GM12874 (cell line): ENCODE measurements at regions not wholly inside any gene's neighbourhood (a gene's known extent, or its start where the extent isn't known, plus 50 kb on each side); places are given as distances from the start of the nearest gene placed in this dataset.

Experiments
- TF ChIP-seq, protein P1 (sequence below): IDR thresholded peaks from 2 replicates; pipeline ENCODE4 v1.5.1; 2011; ENCODE audit warnings: low read depth, mild to moderate bottlenecking, control low read depth, low read length, moderate library complexity; ENCODE audit not compliant: insufficient read depth

DNA sequence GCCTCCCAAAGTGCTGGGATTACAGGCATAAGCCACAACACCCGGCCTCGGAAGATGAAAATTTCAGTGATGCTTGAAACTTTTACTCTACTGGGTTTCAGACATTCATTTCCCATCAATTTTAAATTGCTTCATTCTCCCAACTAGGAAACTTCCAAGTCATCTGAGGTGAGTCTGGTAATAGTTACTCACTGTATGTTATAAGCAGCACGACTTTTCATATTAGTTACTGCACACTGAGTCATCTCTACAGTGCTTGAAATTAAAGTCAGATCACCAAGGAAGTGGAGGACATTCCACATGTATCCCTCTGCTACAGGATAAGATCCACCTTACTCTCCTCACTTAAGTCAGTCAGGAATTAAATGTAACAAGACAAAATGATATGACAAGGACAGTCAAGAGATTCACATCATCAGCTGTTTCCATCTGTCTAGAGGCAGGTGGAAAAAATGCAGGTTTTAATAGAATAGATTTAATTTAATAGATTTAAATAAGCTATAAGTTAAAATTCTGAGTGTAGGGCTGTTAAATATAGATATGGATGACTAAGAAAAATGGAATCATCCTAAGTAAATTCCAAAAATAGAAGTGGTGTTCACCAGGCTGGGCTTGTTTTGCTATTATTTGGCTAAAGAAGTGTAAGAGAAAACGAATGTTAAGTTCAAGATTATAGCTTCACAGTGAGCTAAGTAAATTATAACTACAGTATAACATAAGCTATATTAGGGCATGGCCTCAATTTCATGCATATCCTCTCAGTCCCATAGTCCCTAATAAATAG is 104.4 kb downstream of the TMCO5A start:
- TF ChIP-seq, protein P1, sequence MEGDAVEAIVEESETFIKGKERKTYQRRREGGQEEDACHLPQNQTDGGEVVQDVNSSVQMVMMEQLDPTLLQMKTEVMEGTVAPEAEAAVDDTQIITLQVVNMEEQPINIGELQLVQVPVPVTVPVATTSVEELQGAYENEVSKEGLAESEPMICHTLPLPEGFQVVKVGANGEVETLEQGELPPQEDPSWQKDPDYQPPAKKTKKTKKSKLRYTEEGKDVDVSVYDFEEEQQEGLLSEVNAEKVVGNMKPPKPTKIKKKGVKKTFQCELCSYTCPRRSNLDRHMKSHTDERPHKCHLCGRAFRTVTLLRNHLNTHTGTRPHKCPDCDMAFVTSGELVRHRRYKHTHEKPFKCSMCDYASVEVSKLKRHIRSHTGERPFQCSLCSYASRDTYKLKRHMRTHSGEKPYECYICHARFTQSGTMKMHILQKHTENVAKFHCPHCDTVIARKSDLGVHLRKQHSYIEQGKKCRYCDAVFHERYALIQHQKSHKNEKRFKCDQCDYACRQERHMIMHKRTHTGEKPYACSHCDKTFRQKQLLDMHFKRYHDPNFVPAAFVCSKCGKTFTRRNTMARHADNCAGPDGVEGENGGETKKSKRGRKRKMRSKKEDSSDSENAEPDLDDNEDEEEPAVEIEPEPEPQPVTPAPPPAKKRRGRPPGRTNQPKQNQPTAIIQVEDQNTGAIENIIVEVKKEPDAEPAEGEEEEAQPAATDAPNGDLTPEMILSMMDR: no peak

DNA sequence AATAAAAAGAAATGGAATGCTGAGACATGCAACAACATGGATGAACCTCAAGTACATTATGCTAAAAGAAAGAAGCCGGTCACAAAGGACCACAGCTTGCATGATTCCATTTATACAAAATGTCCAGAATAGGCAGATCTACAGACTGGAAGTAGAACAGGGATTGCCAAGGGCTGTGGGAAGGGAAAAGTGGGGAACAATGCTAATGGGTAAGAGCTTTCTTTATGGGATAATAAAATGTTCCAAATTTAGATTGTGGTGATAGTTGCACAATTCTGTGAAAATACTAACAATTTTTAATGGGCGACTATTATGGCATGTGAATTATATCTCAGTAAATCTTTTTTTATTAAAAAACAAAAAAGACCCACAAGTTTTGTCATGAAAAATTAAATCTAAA is 106.2 kb downstream of the TMCO5A start:
- TF ChIP-seq, protein P1: no peak

DNA sequence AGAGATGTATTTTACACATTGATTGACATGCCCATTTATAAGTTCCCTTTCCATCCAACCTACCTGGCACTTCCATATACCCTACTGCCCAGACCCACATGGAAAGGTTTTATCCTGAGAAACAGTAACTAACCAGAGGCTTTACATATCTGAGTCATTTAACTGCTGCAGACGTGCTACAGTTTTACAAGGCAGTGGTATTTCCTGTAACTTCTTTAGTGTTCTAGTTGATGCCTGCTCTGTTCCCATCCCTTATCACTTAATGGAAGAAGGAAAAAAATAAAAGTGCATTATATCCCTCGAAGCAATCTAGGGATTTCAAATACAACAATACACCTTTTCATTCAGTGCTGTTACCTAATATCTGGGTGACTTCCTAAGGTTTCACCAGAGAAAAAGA is 107.1 kb downstream of the TMCO5A start:
- TF ChIP-seq, protein P1: no peak

DNA sequence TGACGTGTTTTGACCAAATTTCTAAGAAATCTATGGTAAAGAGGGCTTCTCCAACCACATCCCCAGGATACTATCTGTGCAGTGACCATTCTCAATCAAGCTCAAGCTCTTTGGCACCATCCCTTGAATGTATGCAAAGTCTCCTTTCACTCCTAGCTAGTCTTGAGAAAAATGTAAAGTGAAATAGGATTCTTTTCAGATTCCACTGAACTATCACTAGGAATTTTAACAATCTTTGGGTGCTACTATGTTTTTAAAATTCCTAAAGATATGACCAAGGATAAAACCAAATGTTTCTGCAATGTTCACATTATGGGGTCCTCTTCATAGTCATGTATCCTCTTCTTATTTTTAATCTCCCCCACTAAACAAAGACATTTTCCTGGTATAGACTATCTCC is 107.8 kb downstream of the TMCO5A start:
- TF ChIP-seq, protein P1: no peak

DNA sequence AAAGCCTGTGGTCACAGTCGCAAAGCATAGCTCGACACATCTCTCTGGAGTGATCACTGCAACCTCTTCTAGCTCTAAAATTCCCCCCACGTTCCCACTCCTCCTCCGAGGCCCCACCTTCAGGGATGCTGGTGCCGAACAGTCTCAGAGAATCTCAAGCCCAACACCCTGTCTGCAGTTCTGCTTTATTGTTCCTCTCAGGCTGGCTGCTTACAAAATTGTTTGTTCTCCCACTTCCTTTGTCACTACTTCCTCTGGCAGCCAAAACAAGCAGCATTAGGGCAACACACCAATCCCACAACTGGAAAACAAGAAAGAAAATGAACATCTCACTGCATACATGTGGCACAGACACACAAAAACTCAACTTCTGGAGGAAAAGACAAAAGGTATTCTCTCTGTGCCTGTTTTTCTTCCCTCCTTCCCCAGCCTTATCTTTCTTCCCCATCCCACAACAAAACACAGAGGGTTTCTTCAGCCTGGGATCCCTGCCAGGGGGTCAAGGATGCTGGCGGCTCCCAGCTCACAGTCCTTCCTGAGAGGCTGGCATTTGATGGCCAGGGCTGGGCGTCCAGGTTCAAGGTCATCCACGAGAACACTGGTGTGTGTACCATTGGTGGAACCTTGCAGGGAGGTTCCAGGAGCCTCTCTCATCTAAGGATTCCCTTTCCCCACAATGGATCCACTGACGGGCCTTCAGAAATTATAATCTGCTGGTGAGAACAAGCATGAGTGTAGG is 108.4 kb downstream of the TMCO5A start:
- TF ChIP-seq, protein P1: no peak

DNA sequence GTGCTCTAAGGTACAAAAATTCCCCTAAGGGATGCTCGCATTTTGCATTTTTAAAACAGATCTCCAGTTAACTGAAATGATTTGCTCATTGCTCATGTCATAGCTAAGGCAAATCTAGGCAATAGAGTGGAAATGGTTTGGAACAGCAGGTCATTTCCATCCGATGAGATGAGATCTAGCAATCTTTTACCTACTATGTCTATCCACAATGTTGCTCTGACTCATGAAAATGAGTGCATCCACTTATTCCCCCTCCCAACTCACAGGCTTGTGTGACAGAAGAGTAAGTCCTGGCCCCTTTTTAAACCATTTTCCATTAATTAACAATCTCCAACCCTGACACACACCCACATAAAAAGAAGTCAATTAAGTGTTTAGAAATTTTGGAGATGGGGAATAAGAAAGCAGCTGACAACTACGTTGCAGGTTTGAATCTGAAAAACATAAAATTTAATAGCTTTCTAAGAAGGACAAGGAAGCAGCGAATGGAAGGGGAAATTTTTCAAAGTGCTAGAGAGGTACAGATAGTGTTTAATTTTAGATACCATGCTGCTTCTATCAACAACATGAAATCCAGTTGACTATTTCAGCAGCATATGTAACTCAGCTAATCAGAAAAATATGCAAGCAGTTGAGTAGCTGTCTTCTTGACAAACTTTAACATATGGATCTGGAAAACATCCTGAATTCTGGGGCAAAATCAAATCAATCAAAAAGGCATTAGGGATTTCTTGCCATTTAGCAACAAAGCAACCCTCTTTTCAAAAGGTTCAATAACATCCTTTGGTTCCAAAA is 112.0 kb downstream of the TMCO5A start:
- TF ChIP-seq, protein P1: no peak

DNA sequence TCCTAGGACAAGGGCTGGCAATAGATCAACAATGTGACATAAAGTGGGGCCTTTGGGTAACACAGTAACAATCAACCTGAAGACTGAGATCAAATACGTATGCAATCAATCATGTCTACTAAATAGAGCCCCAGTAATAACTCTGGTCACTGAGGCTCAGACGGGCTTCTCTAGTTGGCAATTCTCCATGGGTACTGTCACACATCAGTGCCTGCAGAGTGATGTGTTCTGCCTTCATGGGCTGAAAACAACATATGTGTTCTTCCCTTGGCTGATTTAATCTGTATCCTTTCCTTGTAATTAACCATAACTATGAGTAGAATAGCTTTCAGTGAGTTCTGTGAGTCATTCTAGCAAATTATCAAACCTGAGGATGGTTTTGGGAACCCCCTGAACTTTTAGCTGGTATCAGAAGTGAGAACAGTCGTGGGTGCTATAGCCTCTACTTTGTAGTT is 113.6 kb downstream of the TMCO5A start:
- TF ChIP-seq, protein P1: no peak
